AG09309 (cell line): ENCODE measurements at regions not wholly inside any gene's neighbourhood (a gene's known extent, or its start where the extent isn't known, plus 50 kb on each side); places are given as distances from the start of the nearest gene placed in this dataset.

Experiments
- DNase-seq: peaks from one replicate; pipeline ENCODE4 v3.0.0-alpha.2; 2010; ENCODE audit warnings: low read depth
- H3K4me3 ChIP-seq: 2 replicates; pipeline ENCODE4 v1.5.1; 2011; ENCODE audit warnings: mild to moderate bottlenecking, low read depth, low read length, moderate library complexity; ENCODE audit not compliant: control insufficient read depth
- TF ChIP-seq, protein P1 (sequence below): IDR thresholded peaks from 2 replicates; pipeline ENCODE4 v1.5.1; 2011; ENCODE audit warnings: mild to moderate bottlenecking, low read depth, low read length, inconsistent platforms; ENCODE audit not compliant: insufficient read depth, control insufficient read depth; ENCODE audit errors: missing control alignments

DNA sequence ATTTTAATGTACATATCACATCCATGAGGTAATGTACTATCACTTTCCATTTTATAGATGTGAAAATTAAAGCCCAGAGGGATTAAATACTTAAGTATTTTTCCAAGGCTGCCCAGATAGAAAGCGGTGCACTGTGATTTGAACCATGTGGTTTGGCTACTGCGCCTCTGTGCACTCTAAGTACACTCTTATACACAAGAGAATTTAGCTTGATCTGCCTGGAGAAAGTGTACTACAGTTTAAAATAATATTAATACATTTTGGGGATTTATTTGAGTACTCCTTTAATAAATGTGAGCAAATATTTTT, 360.4 kb upstream of the ACTBL2 start:
- no peak for DNase-seq
- H3K4me3 ChIP-seq = no peak overlapping the region
- TF ChIP-seq, protein P1, sequence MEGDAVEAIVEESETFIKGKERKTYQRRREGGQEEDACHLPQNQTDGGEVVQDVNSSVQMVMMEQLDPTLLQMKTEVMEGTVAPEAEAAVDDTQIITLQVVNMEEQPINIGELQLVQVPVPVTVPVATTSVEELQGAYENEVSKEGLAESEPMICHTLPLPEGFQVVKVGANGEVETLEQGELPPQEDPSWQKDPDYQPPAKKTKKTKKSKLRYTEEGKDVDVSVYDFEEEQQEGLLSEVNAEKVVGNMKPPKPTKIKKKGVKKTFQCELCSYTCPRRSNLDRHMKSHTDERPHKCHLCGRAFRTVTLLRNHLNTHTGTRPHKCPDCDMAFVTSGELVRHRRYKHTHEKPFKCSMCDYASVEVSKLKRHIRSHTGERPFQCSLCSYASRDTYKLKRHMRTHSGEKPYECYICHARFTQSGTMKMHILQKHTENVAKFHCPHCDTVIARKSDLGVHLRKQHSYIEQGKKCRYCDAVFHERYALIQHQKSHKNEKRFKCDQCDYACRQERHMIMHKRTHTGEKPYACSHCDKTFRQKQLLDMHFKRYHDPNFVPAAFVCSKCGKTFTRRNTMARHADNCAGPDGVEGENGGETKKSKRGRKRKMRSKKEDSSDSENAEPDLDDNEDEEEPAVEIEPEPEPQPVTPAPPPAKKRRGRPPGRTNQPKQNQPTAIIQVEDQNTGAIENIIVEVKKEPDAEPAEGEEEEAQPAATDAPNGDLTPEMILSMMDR = no peak

DNA sequence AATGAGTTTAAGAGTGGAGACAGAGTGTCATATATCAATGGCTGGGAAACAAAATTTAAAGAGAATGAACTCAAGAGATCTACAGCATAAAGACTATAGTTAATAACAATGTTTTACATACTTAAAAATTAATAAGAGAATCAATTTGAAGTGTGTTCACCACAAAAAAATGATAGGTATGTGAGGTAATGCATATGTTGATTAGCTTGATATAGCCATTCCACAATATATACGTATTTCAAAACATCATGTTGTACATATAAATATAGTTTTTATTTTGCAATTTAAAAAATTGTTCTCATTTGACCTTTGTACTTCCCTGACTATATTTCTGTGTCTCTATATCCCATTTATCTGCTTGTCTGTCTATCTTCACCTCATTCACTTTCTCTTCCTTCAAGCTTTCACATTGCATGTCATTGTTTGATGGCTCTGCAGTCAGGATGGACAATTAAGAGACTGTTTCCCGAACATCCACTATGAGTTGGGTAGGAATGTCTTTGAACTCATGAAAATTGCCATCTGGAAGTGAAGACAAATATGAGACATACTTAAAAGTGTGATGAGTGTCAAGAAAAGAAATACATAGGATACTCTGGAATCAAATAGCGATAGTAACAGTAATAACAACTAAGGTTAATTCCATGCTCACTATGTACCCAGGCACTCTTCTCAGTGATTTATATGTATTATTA, 359.9 kb upstream of the ACTBL2 start:
- TF ChIP-seq, protein P1 = no peak
- H3K4me3 ChIP-seq = no peak overlapping the region
- no peak for DNase-seq

DNA sequence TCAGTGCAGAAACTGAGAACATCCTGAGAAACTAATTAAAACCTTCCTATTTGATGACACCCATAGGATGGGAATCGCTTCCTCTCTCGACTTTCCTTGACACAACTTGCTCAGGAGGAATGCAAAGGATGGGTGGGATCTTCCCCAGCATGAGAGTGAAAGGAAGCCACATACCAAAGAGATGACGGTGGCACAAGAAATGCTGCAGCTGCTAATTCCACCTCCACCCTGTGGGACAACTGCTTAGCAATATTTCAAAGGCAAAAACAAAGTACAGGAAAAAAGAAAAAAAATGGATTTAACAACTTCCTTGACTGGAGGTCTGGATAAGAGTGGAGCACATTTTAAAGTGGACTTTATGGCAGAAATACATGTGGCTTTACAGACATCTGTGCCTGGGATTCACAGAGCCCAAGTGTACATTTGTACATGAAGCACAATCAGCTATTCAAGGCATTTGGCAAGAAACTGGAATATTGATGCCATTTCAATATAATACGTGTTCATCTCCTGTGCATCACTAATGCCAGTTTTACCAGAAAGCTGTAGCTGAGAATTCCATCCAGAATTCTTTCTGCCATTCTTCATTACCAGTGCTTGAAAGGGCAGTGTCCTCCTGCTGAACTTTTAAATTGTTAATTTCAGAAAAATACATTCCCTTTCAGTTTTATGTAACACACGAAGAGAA, 359.2 kb upstream of the ACTBL2 start:
- no peak overlapping the region for H3K4me3 ChIP-seq
- TF ChIP-seq, protein P1 = no peak
- DNase-seq = peak; percentile 83

DNA sequence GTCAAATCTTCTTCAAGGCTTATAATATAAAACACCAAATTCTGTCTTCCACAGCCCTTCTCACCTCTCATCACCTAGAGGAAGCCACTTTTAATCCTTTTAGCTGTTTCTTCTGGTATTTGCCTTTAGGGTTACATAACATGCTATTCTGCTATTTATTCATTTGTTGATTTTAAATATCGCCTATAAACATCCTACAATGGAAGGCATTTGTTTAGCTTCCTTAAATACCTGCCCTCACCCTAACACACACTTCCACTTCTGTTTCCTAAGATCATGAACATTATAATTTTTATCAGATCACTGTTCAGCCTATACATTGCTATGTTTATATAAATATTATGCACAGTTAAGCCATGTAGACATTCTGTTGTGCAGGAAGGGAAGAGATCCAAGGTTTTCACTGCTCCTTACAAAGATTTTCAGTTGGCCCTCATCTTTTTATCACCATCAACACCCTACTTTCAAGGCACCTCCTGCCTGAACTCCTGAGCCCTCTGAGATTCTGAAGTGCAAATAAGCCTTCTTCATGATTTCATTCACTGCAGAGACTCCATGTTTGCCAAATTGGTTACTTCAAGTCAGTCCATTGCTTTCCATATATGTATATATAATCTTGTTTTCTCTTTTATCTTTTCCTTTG, 356.9 kb upstream of the ACTBL2 start:
- TF ChIP-seq, protein P1 = no peak
- no peak for DNase-seq
- no peak overlapping the region for H3K4me3 ChIP-seq

DNA sequence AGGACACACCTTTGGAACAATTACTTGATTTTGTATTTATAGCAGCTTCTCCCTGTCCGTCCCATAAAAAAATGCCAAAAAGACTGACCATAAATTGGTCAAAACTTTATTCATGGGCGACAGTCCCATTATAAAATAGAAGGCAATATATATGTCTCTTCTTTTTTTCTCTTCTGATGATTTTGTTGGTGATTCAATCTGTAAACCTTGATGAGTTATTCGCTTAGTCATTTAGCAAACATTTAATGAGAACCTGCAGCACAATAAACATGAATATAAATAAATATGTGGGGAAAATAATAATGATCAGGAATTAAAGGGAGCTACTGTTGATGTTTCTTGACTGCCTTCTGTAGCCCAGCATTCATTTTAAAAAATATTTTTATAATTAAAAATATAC, 356.4 kb upstream of the ACTBL2 start:
- TF ChIP-seq, protein P1 = no peak
- DNase-seq = no peak
- no peak overlapping the region for H3K4me3 ChIP-seq

DNA sequence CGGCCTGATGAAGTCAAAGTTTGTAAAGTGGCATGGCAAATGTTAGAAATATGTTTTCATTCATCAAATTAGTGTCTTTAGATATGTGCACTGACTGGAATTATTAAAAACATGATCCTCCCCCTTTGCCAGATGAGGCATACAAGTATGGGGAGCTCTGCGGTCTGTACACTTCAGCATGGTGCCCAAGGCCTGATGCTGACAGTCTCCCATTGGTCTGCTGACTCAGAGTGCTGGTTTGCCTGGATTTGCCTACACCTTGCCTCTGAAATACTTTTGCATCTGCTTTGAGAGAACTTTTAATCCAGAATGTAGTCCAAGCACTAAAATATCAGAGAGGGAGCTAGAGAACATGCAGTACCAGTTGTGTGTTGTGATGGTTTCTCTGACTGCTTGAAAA, 354.3 kb upstream of the ACTBL2 start:
- no peak overlapping the region for H3K4me3 ChIP-seq
- TF ChIP-seq, protein P1 = no peak
- no peak for DNase-seq
